GM23248 (cell line): ENCODE measurements at regions not wholly inside any gene's neighbourhood (a gene's known extent, or its start where the extent isn't known, plus 50 kb on each side); places are given as distances from the start of the nearest gene placed in this dataset.

Experiments
- DNase-seq: peaks from one replicate; pipeline ENCODE4 v3.0.0-alpha.2; 2015
- H2AFZ ChIP-seq: fragments of 200-600 bp; sonication (generic); 2 replicates; pipeline ENCODE4 v1.6.1; 2016; ENCODE audit warnings: antibody characterized with exemption
- H3F3A ChIP-seq: fragments of 200-600 bp; sonication (generic); 2 replicates; pipeline ENCODE4 v1.6.1; 2016; ENCODE audit warnings: mild to moderate bottlenecking, antibody characterized with exemption, mixed run types; ENCODE audit not compliant: insufficient read depth
- H3K27ac ChIP-seq: fragments of 200-600 bp; sonication (generic); 2 replicates; pipeline ENCODE4 v1.5.1; 2016; ENCODE audit warnings: mild to moderate bottlenecking
- H3K27me3 ChIP-seq: fragments of 200-600 bp; sonication (generic); replicated peaks from 2 replicates; pipeline ENCODE4 v1.6.1; 2016; ENCODE audit warnings: mild to moderate bottlenecking; ENCODE audit not compliant: insufficient read depth
- H3K36me3 ChIP-seq: fragments of 200-600 bp; sonication (generic); 2 replicates; pipeline ENCODE4 v1.6.1; 2016; ENCODE audit warnings: low read depth, mild to moderate bottlenecking
- H3K4me1 ChIP-seq: fragments of 200-600 bp; sonication (generic); 2 replicates; pipeline ENCODE4 v1.6.1; 2016; ENCODE audit warnings: mild to moderate bottlenecking; ENCODE audit not compliant: insufficient read depth
- H3K4me2 ChIP-seq: fragments of 200-600 bp; sonication (generic); one replicate; pipeline ENCODE4 v1.6.1; 2016; ENCODE audit warnings: mild to moderate bottlenecking; ENCODE audit not compliant: unreplicated experiment
- H3K4me3 ChIP-seq: fragments of 200-600 bp; sonication (generic); 2 replicates; pipeline ENCODE4 v1.5.1; 2016; ENCODE audit warnings: mild to moderate bottlenecking
- H3K79me2 ChIP-seq: fragments of 200-600 bp; sonication (generic); 2 replicates; pipeline ENCODE4 v1.6.1; 2016; ENCODE audit warnings: mild to moderate bottlenecking; ENCODE audit not compliant: insufficient read depth
- H3K9ac ChIP-seq: fragments of 200-600 bp; sonication (generic); 2 replicates; pipeline ENCODE4 v1.6.1; 2016; ENCODE audit warnings: mild to moderate bottlenecking
- H3K9me2 ChIP-seq: fragments of 200-600 bp; sonication (generic); 2 replicates; pipeline ENCODE4 v1.6.1; 2016; ENCODE audit warnings: mixed run types, mild to moderate bottlenecking, moderate library complexity; ENCODE audit not compliant: insufficient read depth
- H3K9me3 ChIP-seq: fragments of 200-600 bp; sonication (generic); one replicate; pipeline ENCODE4 v1.6.1; 2017; ENCODE audit warnings: low read depth
- H4K20me1 ChIP-seq: fragments of 200-600 bp; sonication (generic); 2 replicates; pipeline ENCODE4 v1.6.0; 2016; ENCODE audit not compliant: insufficient read depth
- EZH2 ChIP-seq: fragments of 200-600 bp; sonication (generic); IDR thresholded peaks from 2 replicates; pipeline ENCODE4 v1.6.1; 2018; ENCODE audit warnings: antibody characterized with exemption, mild to moderate bottlenecking; ENCODE audit not compliant: insufficient read depth, poor library complexity, severe bottlenecking
- EZH2phosphoT487 ChIP-seq: fragments of 200-600 bp; sonication (generic); IDR thresholded peaks from 2 replicates; pipeline ENCODE4 v1.6.1; 2018; ENCODE audit warnings: antibody characterized with exemption, moderate library complexity, mild to moderate bottlenecking, low read depth; ENCODE audit not compliant: insufficient read depth
- WGBS, 2 experiments: methylation state at CpG; one replicate each; pipeline ENCODE4 v1.1.6; 2015 to 2017; ENCODE audit warnings: low lambda C conversion rate in 2 of 2, low coverage in 1 of 2; ENCODE audit errors: missing lambda C conversion rate in 2 of 2; 5-methylcytosine and 5-hydroxymethylcytosine counted together
- in situ Hi-C: fragments of 300-500 bp; cut with MboI; formaldehyde crosslinking; loops from 2 replicates; pipeline ENCODE4 v1.15.0; 2020

- WGBS, 2 experiments, result 18 to 28% methylated on average over 9 of the region's 9 CpGs
- no peaks in the 10 kb centered on the region for H3K9me2 ChIP-seq
- H2AFZ ChIP-seq, result no peak overlapping the region
- H3K4me2 ChIP-seq, result no peak overlapping the region
- no peaks in the 10 kb centered on the region for H3K36me3 ChIP-seq
- no peaks in the 10 kb centered on the region for H3K9me3 ChIP-seq
- H3F3A ChIP-seq, result no peaks in the 10 kb centered on the region
- no peak for DNase-seq
- no peaks in the 10 kb centered on the region for H4K20me1 ChIP-seq
- H3K27me3 ChIP-seq, result no peaks in the 10 kb centered on the region; the same call in 1 of the 2 replicates
- no peak overlapping the region for H3K4me3 ChIP-seq
- TF ChIP-seq EZH2phosphoT487 (no peak), EZH2 (no peak)
- in situ Hi-C loops, result no loop called here
- no peak overlapping the region for H3K27ac ChIP-seq
- H3K4me1 ChIP-seq, result no peaks in the 10 kb centered on the region
- no peaks in the 10 kb centered on the region for H3K79me2 ChIP-seq
- no peak overlapping the region for H3K9ac ChIP-seq
Observed at GRCh38 chr17:33816842-33817617, 438.1 kb upstream of the CCL2 start.

GRCh38 chr17:33819539-33819938 lies 435.5 kb upstream of the CCL2 start:
- H3K27me3 ChIP-seq, result no peaks in the 10 kb centered on the region; the same call in 1 of the 2 replicates
- no peak overlapping the region for H3K27ac ChIP-seq
- no peaks in the 10 kb centered on the region for H4K20me1 ChIP-seq
- no peaks in the 10 kb centered on the region for H3K9me3 ChIP-seq
- no peak overlapping the region for H3K9ac ChIP-seq
- H3K9me2 ChIP-seq, result no peaks in the 10 kb centered on the region
- H3K4me3 ChIP-seq, result no peak overlapping the region
- H3K36me3 ChIP-seq, result no peaks in the 10 kb centered on the region
- DNase-seq, result no peak
- H3K79me2 ChIP-seq, result no peaks in the 10 kb centered on the region
- WGBS, 2 experiments, result 19 to 25% methylated on average over 4 of the region's 4 CpGs
- H2AFZ ChIP-seq, result no peak overlapping the region
- H3F3A ChIP-seq, result no peaks in the 10 kb centered on the region
- in situ Hi-C loops, result no loop called here
- H3K4me1 ChIP-seq, result no peaks in the 10 kb centered on the region
- H3K4me2 ChIP-seq, result no peak overlapping the region
- TF ChIP-seq EZH2phosphoT487 (no peak), EZH2 (no peak)

GRCh38 chr17:33832262-33832661 lies 422.8 kb upstream of the CCL2 start:
- H3K27ac ChIP-seq, result no peak overlapping the region
- no peaks in the 10 kb centered on the region for H3F3A ChIP-seq
- H3K4me1 ChIP-seq, result no peaks in the 10 kb centered on the region
- H3K79me2 ChIP-seq, result no peaks in the 10 kb centered on the region
- no peaks in the 10 kb centered on the region for H3K27me3 ChIP-seq
- H3K9me3 ChIP-seq, result no peaks in the 10 kb centered on the region
- no peak for DNase-seq
- no peak overlapping the region for H3K4me2 ChIP-seq
- in situ Hi-C loops, result no loop called here
- H4K20me1 ChIP-seq, result no peaks in the 10 kb centered on the region
- 19 to 20% methylated on average over 2 of the region's 2 CpGs for WGBS, 2 experiments
- H3K9ac ChIP-seq, result no peak overlapping the region
- H3K4me3 ChIP-seq, result no peak overlapping the region
- H3K36me3 ChIP-seq, result no peaks in the 10 kb centered on the region
- H3K9me2 ChIP-seq, result no peaks in the 10 kb centered on the region
- TF ChIP-seq EZH2 (no peak), EZH2phosphoT487 (no peak)
- no peak overlapping the region for H2AFZ ChIP-seq

GRCh38 chr17:33837281-33837680 lies 417.8 kb upstream of the CCL2 start:
- Histone ChIP-seq H3K36me3 (no peaks in the 10 kb centered on the region), H3K4me2 (no peak overlapping the region), H3K4me1 (no peaks in the 10 kb centered on the region), H3K9ac (no peak overlapping the region), H3K9me2 (no peaks in the 10 kb centered on the region), H3K79me2 (no peaks in the 10 kb centered on the region), H3K27me3 (no peaks in the 10 kb centered on the region), H3K27ac (no peak overlapping the region), H3K9me3 (no peaks in the 10 kb centered on the region), H4K20me1 (no peaks in the 10 kb centered on the region), H3K4me3 (no peak overlapping the region), H3F3A (no peaks in the 10 kb centered on the region), H2AFZ (no peak overlapping the region)
- in situ Hi-C loops, result no loop called here
- DNase-seq, result no peak
- TF ChIP-seq EZH2, result no peak
- TF ChIP-seq EZH2phosphoT487, result no peak

GRCh38 chr17:33838281-33838680 lies 416.8 kb upstream of the CCL2 start:
- no peaks in the 10 kb centered on the region for H3K4me1 ChIP-seq
- H3K9ac ChIP-seq, result no peak overlapping the region
- H3K4me3 ChIP-seq, result no peak overlapping the region
- H3K27me3 ChIP-seq, result no peaks in the 10 kb centered on the region
- no peak overlapping the region for H3K27ac ChIP-seq
- no peaks in the 10 kb centered on the region for H3K36me3 ChIP-seq
- no peaks in the 10 kb centered on the region for H4K20me1 ChIP-seq
- H3F3A ChIP-seq, result no peaks in the 10 kb centered on the region
- H2AFZ ChIP-seq, result no peak overlapping the region
- no peak overlapping the region for H3K4me2 ChIP-seq
- in situ Hi-C loops, result no loop called here
- no peak for DNase-seq
- 9 to 20% methylated on average over 2 of the region's 2 CpGs for WGBS, 2 experiments
- H3K79me2 ChIP-seq, result no peaks in the 10 kb centered on the region
- no peak for TF ChIP-seq EZH2
- TF ChIP-seq EZH2phosphoT487, result no peak
- H3K9me2 ChIP-seq, result no peaks in the 10 kb centered on the region
- H3K9me3 ChIP-seq, result no peaks in the 10 kb centered on the region
